ENCODE measurements at regions not wholly inside any gene's neighbourhood (a gene's known extent, or its start where the extent isn't known, plus 50 kb on each side); places are given as distances from the start of the nearest gene placed in this dataset.

- no peaks in the 10 kb centered on the region for H3K4me1 ChIP-seq (ENCODE audit: control insufficient read depth in 4 of 4, insufficient read depth in 4 of 4, low read length in 3 of 4)
- no peak overlapping the region for H3K27ac ChIP-seq (ENCODE audit: low read depth in 1 of 2, low read length in 2 of 2)
- H3K9me3 ChIP-seq (ENCODE audit: control insufficient read depth in 4 of 4, low read length in 3 of 4) = peaks cover 0 to 2% (median 0%) of the 10 kb centered on the region in 4 donors
- no peaks in the 10 kb centered on the region for H3K27me3 ChIP-seq (ENCODE audit: control insufficient read depth in 4 of 4, insufficient read depth in 4 of 4, low read length in 3 of 4)
- TF ChIP-seq RAD21 (IDR thresholded peaks at IDR 0.05) = no peak
- no peak for TF ChIP-seq TAF1 (conservative IDR thresholded peaks at IDR 0.05)
- no peak for TF ChIP-seq MAX (IDR thresholded peaks at IDR 0.05)
- TF ChIP-seq, protein P1, sequence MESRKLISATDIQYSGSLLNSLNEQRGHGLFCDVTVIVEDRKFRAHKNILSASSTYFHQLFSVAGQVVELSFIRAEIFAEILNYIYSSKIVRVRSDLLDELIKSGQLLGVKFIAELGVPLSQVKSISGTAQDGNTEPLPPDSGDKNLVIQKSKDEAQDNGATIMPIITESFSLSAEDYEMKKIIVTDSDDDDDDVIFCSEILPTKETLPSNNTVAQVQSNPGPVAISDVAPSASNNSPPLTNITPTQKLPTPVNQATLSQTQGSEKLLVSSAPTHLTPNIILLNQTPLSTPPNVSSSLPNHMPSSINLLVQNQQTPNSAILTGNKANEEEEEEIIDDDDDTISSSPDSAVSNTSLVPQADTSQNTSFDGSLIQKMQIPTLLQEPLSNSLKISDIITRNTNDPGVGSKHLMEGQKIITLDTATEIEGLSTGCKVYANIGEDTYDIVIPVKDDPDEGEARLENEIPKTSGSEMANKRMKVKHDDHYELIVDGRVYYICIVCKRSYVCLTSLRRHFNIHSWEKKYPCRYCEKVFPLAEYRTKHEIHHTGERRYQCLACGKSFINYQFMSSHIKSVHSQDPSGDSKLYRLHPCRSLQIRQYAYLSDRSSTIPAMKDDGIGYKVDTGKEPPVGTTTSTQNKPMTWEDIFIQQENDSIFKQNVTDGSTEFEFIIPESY (IDR thresholded peaks at IDR 0.05) = no peak
- TF ChIP-seq HNF4A (conservative IDR thresholded peaks at IDR 0.05) = no peak
- no peak for TF ChIP-seq FOXA1 (IDR thresholded peaks at IDR 0.05)
- TF ChIP-seq, protein P2, sequence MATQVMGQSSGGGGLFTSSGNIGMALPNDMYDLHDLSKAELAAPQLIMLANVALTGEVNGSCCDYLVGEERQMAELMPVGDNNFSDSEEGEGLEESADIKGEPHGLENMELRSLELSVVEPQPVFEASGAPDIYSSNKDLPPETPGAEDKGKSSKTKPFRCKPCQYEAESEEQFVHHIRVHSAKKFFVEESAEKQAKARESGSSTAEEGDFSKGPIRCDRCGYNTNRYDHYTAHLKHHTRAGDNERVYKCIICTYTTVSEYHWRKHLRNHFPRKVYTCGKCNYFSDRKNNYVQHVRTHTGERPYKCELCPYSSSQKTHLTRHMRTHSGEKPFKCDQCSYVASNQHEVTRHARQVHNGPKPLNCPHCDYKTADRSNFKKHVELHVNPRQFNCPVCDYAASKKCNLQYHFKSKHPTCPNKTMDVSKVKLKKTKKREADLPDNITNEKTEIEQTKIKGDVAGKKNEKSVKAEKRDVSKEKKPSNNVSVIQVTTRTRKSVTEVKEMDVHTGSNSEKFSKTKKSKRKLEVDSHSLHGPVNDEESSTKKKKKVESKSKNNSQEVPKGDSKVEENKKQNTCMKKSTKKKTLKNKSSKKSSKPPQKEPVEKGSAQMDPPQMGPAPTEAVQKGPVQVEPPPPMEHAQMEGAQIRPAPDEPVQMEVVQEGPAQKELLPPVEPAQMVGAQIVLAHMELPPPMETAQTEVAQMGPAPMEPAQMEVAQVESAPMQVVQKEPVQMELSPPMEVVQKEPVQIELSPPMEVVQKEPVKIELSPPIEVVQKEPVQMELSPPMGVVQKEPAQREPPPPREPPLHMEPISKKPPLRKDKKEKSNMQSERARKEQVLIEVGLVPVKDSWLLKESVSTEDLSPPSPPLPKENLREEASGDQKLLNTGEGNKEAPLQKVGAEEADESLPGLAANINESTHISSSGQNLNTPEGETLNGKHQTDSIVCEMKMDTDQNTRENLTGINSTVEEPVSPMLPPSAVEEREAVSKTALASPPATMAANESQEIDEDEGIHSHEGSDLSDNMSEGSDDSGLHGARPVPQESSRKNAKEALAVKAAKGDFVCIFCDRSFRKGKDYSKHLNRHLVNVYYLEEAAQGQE (IDR thresholded peaks at IDR 0.05) = no peak
- TF ChIP-seq YY1 (IDR thresholded peaks at IDR 0.05) = no peak
- no peak for TF ChIP-seq HNF4G (IDR thresholded peaks at IDR 0.05)
- no peak for TF ChIP-seq RXRA (IDR thresholded peaks at IDR 0.05)
- TF ChIP-seq EGR1 (IDR thresholded peaks at IDR 0.05; ENCODE audit: low read depth in 2 of 2) = no peak
- TF ChIP-seq ATF3 (IDR thresholded peaks at IDR 0.05) = no peak
- no peak for TF ChIP-seq GABPA (IDR thresholded peaks at IDR 0.05 in 1 of 2, conservative IDR thresholded peaks at IDR 0.05 in 1 of 2)
- TF ChIP-seq FOXA2 (IDR thresholded peaks at IDR 0.05) = no peak
- TF ChIP-seq NR2F2 (IDR thresholded peaks at IDR 0.05) = no peak
- TF ChIP-seq, protein P3, sequence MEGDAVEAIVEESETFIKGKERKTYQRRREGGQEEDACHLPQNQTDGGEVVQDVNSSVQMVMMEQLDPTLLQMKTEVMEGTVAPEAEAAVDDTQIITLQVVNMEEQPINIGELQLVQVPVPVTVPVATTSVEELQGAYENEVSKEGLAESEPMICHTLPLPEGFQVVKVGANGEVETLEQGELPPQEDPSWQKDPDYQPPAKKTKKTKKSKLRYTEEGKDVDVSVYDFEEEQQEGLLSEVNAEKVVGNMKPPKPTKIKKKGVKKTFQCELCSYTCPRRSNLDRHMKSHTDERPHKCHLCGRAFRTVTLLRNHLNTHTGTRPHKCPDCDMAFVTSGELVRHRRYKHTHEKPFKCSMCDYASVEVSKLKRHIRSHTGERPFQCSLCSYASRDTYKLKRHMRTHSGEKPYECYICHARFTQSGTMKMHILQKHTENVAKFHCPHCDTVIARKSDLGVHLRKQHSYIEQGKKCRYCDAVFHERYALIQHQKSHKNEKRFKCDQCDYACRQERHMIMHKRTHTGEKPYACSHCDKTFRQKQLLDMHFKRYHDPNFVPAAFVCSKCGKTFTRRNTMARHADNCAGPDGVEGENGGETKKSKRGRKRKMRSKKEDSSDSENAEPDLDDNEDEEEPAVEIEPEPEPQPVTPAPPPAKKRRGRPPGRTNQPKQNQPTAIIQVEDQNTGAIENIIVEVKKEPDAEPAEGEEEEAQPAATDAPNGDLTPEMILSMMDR (IDR thresholded peaks at IDR 0.05; ENCODE audit: low read depth, low read length, missing input control) = no peak
- TF ChIP-seq SP1 (IDR thresholded peaks at IDR 0.05) = no peak
- TF ChIP-seq JUND (IDR thresholded peaks at IDR 0.05) = no peak
- H3K4me3 ChIP-seq (ENCODE audit: low read depth in 1 of 3, low read length in 3 of 3) = no peak overlapping the region
- no peak for DNase-seq (ENCODE audit: low spot score)
- H3K9ac ChIP-seq (ENCODE audit: low read depth in 1 of 2, low read length in 2 of 2) = no peak overlapping the region
- H3K36me3 ChIP-seq (ENCODE audit: control insufficient read depth in 4 of 4, insufficient read depth in 3 of 4, low read depth in 1 of 4, low read length in 3 of 4) = no peaks in the 10 kb centered on the region
- WGBS = 73% methylated on average over 2 of the region's 2 CpGs
Observed at GRCh38 chr5:114953565-114953964, 216.1 kb downstream of the TRIM36 start.

Data from liver (tissue), 8 donors.